RCC 7860 (cell line): ENCODE measurements at regions not wholly inside any gene's neighbourhood (a gene's known extent, or its start where the extent isn't known, plus 50 kb on each side); places are given as distances from the start of the nearest gene placed in this dataset.
A peak's percentile ranks its signal among the peaks of the same experiment; 100 is the strongest.
"Not testable (repeated sequence)": the region's sequence is repeated elsewhere in the genome, so short reads cannot be mapped to it uniquely, and the experiment has no call there.

ENCODE experiments used
- DNase-seq: peaks from one replicate; pipeline ENCODE4 v3.0.0-alpha.2; 2015; ENCODE audit warnings: low spot score
- FAIRE-seq: peaks from 2 replicates; lab custom pipeline; 2012; peaks lifted over from hg19 to GRCh38; lab: Jason Lieb, UNC

DNA sequence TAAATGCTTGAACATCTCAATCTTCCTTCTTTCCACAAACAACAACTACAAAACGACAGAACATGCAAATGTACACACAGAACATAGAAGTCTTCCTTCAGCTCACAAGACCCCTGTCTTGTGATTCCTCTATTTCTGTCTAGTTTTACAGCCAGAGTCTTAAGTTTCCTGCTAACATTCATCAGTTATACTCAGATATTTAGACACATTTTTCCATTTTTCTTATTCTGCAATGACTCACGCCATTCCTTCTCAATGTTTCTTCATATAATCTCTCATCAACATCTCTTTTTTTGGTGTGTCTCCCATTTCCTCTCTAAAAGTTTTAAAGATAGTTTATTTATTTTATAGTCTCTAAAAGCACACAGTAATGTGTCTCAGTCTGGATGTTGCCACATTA is 1872.9 kb upstream of the PCDH20 start:
- no peak for DNase-seq
- no peak for FAIRE-seq

DNA sequence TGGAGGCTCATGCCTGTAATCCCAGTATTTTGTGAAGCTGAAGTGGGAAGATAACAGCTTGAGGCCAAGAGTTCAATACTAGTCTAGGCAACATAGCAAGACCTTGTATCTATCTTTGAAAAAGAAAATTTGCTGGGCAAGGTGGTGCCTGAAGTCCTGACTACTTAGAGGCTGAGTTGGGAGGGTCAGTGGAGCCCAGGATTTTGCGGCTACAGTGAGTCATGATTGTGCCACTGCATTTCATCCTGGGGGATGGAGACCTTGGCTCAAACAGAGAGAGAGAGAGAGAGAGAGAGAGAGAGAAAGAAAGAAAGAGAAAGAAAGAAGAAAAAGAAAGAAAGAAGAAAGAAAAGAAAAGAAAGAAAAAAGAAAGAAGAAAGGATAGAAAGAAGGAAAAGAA is 1872.3 kb upstream of the PCDH20 start:
- no peak for FAIRE-seq
- no peak for DNase-seq

DNA sequence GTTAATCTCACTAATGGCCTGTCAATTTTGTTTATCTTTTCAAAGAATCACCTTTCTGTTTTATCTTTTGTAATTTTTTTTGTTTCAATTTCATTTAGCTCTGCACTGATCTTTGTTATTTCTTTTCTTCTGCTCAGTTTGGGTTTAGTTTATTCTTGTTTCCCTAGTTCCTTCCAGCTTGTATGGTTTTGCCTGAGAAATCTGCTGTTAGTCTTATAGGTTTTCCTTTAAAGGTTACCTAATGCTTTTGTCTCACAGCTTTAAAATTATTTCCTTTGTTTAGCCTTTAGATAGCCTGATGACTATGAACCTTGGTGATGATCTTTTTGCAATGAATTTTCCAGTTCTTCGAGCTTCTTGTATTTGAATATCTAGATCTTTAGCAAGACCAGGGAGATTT is 1869.8 kb upstream of the PCDH20 start:
- no peak for FAIRE-seq

DNA sequence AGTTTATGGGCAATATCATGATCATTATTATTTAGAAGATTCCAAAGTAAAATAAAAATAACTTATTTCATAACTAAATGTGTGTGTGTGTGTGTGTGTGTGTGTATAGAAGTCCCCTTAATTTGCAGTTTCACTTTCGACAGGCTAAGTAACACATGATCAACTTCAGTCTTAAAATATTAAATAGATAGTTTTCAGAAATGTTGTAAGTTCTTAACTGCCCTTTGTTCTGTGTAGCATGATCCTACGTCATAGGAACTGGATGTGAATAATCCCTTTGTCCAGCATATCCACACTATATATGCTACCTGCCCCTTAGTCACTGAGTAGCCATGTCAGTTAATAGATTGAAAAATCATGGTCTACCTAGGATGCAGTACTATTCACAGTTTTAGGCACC is 1863.5 kb upstream of the PCDH20 start:
- DNase-seq (no peak), FAIRE-seq (no peak)

More for the DNA sequence above, 1869.8 kb upstream of the PCDH20 start:
- DNase-seq: no peak

DNA sequence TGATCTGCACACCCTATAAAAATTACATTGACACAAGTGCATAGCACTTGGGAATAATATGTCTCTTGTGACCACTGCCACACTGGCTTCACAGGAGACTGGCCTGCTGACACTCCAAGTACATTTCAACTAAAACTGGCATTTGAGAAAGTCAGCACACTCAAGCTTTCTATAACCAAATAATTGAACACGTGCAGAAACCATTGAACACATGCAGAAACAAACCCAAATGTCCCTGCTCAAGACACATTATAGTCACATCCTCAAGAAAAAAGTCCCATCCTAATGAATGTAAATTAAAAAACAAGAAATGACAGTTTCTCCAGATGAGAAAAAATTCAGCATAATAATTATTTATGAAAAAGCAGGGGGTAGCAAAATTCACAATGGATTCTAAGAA is 1859.1 kb upstream of the PCDH20 start:
- FAIRE-seq: no peak
- no peak for DNase-seq

DNA sequence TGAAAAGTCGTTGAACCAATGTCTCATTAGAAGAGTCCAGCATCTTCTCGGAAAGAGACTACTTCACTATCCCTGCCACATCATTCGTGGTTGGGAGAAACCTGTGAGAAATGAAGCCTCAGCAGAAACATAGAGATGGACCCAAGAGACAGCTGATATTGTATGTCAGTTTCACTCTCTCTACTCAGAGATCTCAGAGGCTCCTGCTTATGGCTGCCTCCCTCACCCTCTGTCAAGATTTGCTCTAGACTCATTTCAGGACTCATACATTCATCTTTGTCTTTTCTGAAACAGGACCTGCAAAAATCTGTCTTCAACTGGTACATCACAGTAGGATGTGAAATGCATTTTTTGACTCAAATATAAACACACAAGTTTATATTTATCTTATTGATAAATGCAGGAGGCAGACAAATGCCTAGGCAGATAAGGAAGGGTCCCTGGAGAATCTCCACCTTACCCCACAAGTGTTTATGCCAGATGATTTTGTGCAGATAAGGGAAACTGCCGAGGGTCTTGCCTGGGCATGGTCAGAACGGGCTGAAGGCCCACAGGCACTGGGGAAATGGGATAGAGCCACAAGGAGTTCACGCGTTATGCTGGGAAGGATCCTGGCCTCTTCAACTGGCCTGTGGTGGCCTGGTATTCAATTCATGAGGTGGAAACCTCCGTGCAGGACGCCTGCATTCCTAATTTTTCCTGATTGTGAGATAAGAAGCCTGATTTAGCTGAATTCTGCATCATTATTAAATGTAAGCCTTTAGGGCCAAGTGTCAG is 1834.0 kb upstream of the PCDH20 start:
- no peak for FAIRE-seq

DNA sequence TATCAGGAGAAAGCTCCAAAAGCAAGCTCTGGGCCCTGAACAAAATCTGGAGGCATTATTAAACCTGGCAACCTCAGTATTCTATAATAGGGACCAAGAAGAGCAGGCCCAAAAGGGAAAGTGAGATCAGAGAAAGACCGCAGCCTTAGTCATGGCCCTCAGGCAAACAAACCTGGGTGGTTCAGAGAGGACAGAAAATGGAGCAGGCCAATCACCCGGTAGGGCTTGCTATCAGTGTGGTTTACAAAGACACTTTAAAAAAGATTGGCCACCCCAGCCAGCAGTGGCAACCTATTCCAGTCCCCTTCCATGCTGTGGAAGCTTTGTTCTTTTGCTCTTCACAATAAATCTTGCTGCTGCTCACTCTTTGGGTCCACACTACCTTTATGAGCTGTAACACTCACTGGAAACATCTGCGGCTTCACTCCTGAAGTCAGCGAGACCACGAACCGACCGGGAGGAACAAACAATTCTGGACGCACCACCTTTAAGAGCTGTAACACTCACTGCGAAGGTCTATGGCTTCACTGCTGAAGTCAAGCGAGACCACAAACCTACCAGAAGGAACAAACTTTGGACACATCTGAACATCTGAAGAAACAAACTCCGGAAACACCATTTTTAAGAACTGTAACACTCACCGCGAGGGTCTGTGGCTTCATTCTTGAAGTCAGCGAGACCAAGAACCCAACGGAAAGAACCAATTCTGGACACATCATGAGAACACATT is 1821.2 kb upstream of the PCDH20 start:
- not testable (repeated sequence) for FAIRE-seq, DNase-seq

More for the DNA sequence above, 1834.0 kb upstream of the PCDH20 start:
- no peak for DNase-seq

DNA sequence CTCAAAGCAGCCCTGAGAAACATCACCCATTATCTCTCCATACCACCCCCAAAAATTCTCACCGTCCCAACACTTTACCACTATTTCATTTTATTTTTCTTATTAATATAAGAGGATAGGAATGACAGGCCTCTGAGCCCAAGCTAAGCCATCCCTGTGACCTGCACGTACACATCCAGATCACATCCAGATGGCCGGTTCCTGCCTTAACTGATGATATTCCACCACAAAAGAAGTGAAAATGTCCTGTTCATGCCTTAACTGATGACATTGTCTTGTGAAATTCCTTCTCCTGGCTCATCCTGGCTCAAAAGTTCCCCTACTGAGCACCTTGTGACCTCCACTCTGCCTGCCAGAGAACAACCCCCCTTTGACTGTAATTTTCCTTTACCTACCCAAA is 1802.9 kb upstream of the PCDH20 start:
- not testable (repeated sequence) for DNase-seq, FAIRE-seq

DNA sequence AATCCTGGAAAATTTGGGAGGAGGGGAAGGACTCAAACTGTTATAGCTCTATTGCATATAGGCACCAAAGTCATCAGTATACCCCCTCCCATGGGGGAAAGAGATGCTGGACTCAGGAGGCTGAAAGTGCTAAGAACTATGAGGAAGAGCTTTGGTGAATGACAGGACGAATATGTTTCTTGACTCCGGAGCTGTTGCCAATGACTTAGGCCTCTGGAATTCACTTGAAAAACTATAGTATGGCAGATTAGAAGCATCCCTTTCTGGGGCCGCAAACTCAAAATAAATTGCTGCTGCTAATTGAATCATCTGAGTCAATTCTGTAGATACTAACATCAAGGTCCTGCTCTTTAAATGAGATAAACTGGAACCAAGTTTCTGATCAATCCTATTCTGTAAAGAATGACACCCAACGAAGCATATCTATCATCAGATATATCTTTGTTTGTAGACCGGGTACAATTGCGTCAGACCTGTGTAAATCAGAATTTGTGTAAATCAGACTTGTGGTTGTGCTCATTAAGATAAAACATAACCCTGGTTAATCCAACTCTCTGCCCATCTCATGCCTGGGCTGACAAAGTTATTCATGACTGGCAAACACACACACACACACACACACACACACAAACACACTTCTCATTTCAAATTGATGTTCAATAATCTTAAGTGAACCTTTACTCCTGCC is 1793.8 kb upstream of the PCDH20 start:
- FAIRE-seq: no peak
- DNase-seq: no peak

DNA sequence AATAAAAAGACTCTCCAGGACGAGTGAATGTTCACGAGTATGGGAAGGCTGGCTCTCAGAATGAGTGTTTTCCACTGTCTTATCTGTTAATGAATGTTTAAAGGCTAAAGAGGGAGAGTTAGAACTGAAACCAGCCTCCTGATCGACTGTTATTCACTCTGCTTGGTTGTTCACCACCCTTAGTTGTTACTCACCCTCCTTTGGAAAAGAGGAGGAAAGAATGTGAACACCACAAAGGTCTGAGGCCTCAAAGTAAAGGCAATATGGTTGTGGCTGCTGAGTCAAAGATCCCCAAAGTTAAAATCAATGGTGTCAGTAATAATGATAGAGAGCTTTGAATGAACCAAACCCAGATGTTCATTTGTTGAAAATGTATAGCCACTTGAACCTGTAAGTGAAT is 1793.2 kb upstream of the PCDH20 start:
- DNase-seq (peak; percentile 10), FAIRE-seq (no peak)

DNA sequence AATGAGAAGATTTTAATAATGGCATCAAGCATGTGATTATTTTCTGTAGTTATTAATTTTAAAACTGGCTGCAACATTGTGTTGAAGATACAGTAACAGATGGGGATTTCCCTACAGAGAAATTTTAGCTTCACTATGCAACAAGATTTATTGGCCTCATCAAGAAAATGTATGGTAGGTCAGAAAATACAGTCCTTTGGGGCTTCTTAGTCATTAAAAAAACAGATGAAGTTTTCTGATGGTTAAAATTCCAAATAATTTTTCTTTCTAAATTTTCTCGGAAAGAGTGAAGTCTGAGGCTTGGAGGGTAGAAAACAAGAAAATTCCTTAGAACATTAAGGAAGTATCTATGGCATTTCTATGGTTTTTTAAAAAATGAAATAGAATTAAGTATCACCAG is 1790.8 kb upstream of the PCDH20 start:
- FAIRE-seq (no peak), DNase-seq (no peak)

DNA sequence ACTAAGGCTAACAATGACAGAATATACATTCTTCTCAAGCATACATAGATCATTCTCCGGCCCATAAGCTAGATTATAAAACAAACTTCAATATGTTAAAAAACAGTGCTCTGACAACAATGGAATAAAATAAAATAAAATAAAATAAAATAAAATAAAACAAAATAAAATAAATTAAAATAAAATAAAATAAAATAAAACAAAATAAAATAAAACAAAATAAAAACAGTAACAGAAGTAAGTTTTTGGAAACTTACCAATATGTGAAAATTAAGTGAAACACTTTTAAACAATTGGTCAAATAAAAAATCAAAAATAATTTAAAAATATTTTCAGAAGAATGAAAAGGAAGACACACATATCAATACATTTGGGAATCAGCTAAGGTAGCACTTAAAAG is 1785.8 kb upstream of the PCDH20 start:
- FAIRE-seq: peak; percentile 76
- DNase-seq: no peak

DNA sequence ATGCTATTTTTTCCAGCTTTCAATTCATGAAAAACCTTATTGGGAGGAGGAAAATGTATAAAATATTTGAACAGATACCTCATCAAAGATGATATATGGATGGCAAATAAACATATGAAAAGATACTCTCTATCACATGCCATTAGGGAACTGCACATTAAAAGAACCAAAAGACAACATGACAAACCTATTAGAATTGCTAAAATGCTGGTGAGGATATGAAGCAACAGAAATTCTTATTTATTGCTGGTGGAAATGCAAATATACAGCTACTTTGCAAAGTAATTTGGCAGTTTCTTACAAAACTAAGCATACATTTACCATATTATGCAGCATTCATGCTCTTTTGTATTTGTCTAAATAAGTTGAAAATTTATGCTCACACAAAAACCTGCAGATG is 1783.9 kb upstream of the PCDH20 start:
- FAIRE-seq (no peak), DNase-seq (no peak)

DNA sequence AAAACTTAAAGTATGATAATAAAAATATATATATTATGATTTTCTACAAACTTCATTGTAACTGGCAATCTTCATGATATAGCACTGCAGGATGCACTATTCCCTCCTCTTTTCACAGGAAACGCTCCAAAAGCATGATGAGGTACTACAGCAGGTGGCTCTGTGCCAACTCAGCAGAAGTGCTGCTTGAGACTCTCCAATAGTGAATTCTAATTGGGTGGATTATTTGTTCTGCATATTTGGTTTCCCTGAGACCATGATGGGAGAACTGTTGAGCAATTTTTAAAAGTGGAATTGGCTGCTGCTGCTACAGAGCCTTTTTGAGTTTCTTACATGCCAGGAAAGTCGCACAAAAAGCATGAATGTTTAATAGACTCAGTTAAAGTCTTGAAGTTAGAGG is 1782.4 kb upstream of the PCDH20 start:
- no peak for FAIRE-seq

DNA sequence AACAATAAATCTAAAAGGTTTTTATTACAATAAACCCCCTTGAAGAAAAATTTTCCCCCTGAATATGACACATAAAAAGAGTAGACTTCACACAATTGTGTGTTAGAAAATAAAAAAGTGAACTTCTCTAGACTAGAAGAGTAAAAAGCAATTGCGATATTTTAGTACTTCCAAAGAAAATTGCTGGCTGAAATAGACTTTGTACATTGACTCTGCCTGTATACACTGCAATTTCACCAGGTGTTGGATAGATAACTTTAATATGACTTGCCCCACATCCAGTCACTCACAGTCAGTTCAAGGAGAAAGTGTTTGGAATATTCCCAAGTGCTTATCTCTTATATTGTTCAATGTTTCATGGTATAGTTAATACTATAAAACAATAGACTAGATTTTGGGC is 1780.1 kb upstream of the PCDH20 start:
- no peak for FAIRE-seq
- DNase-seq: no peak

More for the DNA sequence above, 1782.4 kb upstream of the PCDH20 start:
- no peak for DNase-seq

DNA sequence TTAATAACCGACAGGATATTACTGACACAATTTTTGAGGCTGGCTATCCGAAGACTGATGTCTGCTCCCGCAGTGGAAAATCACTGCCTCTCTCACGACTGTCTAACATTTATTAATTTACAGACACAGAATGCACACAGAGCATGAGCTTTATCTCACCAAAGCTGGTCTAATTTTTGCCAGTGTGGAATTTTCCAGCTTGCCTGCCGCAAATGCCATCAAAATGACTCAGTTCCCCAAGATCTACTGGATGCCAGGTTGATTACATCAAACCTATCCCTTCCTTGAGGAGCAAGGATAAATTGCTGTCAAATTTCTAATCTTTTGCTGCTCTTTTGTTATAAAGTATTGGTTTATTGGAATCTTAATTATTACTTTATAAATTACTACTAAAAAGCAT is 1775.1 kb upstream of the PCDH20 start:
- FAIRE-seq (peak; percentile 97), DNase-seq (peak; percentile 92)

DNA sequence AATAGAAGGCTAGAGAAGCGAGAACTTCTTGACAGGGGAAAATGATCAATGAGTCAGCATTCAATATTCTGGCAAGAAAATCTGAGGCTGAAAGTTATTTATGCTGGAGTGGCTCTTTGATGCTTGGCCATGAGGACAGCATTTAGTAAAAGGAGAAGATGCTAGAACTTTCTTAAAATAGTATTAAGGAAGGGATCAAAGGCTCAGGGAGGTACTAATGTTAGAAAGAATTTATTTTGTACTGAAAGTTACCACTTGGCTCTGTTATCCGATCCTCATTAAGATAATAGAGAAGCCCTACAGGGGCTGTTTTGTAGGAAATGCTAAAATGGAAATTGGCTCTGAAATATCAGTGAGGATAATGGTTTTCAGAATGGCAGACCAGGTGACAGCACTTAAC is 1774.6 kb upstream of the PCDH20 start:
- FAIRE-seq (no peak), DNase-seq (peak; percentile 16)

DNA sequence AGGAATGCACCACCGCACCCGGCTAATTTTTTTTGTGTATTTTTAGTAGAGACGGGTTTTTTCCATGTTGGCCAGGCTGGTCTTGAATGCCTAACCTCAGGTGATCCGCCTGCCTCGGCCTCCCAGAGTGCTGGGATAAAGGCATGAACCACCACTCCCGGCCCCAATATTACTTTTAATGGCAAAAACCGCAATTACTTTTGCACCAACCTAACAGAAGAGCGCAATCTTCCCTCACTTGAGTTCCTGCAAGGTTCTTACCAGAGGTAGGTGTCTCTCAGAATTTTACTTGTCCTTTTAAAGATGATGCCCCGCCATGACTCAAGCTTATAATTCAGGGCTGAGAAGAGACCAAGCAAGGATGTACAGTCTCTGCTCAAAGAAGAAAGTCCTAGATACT is 1774.1 kb upstream of the PCDH20 start:
- FAIRE-seq: no peak

DNA sequence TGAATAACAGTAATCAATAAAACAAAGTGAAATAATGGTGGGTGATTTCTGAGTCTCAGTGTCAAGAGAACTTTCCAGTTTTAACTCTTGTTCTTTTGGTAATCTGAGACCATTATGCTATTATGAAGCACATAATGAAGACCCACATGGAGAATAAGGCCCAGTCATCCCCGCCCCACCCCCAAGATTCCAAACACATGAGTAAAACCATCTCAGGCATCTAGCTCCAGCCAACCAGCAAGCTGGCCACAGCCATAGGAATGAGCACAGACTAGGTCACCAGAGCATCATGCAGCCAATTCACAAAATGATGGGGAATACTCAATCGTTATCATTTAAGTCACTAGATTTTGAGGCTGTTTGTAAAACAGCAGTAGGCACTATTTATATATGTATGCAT is 1769.0 kb upstream of the PCDH20 start:
- peak; percentile 85 for DNase-seq
- no peak for FAIRE-seq

More for the DNA sequence above, 1774.1 kb upstream of the PCDH20 start:
- no peak for DNase-seq

DNA sequence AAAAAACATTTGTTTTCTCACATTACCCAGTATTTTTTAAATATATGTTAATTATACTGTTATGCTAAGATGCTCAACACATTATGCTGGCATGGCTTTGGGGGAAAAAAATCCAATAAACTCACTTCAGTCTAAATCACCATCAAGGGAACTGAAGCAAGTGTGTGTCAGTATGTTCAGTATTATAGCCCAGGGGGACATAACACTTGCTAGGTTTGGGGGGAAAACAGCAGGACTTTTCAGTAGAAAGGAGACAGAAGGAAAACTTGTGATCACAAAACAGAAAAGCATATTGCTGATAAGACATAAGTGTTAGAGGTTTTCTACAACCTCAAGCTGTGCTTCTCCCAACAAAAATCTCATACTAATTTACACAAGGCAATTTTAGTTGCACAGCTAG is 1759.9 kb upstream of the PCDH20 start:
- DNase-seq: no peak
- no peak for FAIRE-seq

DNA sequence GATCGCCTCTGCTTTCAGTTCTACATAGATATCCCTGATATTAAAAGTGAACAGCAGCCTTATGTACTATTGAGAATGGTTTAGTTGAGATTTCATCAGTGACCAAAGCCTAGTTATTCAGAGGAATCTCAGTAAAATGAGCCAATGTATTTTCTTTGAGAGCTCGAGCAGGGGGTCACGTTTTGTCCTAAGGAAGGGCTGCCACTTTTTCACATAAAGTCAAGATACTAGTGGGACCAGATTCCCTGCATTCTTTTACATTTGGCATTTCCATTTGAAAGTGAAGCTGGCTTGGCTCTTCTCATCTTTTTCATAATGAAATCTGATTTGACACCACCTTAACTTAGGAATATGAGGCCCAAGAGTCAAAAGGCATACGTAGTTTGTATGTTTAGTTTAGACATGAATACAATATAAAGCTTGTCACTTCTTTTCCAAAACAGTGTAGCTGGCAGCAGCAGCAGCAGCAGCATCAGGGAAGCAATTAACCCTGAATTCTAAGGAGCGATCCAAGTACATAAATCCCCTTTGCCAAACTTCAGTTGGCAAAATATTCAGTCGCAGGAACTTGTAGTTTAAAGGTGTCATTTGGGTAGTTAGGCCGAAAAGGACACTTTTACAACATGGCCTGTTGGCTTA is 1752.2 kb upstream of the PCDH20 start:
- FAIRE-seq (no peak), DNase-seq (no peak)
